ENCODE measurements at regions not wholly inside any gene's neighbourhood (a gene's known extent, or its start where the extent isn't known, plus 50 kb on each side); places are given as distances from the start of the nearest gene placed in this dataset.

DNA sequence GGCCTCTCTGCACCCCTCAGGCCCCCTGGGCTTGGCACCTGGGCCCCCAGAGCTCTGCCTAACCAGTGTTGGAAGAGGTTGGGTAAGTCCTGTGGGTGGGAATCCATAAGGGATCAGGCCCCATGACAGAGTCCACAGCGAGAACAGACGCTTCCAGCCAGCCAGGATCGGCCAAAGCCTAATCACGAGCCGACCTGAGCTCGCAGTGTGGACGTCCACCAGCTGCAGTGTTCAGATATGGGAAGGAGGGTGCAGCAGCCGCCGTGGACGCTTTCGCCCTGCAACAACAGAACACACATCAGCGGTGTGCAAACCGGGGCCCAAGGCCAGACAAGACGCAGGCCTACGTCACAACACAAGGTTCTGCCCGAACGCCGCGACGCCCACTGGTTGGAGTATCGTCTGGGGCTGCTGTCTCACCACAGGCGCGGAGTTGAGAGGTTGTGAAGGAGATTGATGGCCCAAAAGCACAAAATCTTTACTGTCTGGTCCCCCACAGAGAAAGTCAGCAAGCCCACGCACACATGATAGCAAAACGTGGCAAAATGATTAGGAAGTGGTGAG, 102.1 kb downstream of the FOXL3 start:
- TF ChIP-seq, protein P1, sequence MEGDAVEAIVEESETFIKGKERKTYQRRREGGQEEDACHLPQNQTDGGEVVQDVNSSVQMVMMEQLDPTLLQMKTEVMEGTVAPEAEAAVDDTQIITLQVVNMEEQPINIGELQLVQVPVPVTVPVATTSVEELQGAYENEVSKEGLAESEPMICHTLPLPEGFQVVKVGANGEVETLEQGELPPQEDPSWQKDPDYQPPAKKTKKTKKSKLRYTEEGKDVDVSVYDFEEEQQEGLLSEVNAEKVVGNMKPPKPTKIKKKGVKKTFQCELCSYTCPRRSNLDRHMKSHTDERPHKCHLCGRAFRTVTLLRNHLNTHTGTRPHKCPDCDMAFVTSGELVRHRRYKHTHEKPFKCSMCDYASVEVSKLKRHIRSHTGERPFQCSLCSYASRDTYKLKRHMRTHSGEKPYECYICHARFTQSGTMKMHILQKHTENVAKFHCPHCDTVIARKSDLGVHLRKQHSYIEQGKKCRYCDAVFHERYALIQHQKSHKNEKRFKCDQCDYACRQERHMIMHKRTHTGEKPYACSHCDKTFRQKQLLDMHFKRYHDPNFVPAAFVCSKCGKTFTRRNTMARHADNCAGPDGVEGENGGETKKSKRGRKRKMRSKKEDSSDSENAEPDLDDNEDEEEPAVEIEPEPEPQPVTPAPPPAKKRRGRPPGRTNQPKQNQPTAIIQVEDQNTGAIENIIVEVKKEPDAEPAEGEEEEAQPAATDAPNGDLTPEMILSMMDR (IDR thresholded peaks at IDR 0.05) = no peak
- TF ChIP-seq POLR2A (IDR thresholded peaks at IDR 0.05) = no peak

Data from adrenal gland (tissue), 5 donors.